HCT116 (cell line): ENCODE measurements at regions not wholly inside any gene's neighbourhood (a gene's known extent, or its start where the extent isn't known, plus 50 kb on each side); places are given as distances from the start of the nearest gene placed in this dataset.
"Not testable (repeated sequence)": the region's sequence is repeated elsewhere in the genome, so short reads cannot be mapped to it uniquely, and the experiment has no call there.

ENCODE experiments used
- ATAC-seq: fragments of 200-7000 bp; cut with Tn5 transposase; 2 replicates; pipeline ENCODE4 v1.9.1; 2020; ENCODE audit warnings: mild to moderate bottlenecking, moderate library complexity
- BruUV-seq: library from RNA; stranded (reverse); fragments of 400-500 nt; replicated peaks from 2 replicates; lab custom pipeline; 2021; lab: Mats Ljungman, UMichigan
- CTCF ChIA-PET: fragments of 300-600 bp; sonication (Branson Sonifier 250); formaldehyde crosslinking; loops from one replicate; lab custom pipeline; 2021; ENCODE audit warnings: antibody characterized with exemption; lab: Charles Lee
- POLR2A ChIA-PET: fragments of 300-600, 350-600 bp; sonication (Branson Sonifier 250); formaldehyde crosslinking; loops from one replicate; lab custom pipeline; 2021; ENCODE audit warnings: antibody characterized with exemption; lab: Charles Lee
- RAD21 ChIA-PET, 2 experiments: fragments of 300-600 bp; sonication (Branson Sonifier 250); formaldehyde crosslinking; loops; one replicate each; lab custom pipeline; 2023; ENCODE audit warnings: low total read pairs in 2 of 2; ENCODE audit not compliant: uncharacterized antibody in 2 of 2, unreplicated experiment in 2 of 2, low non-redundant PET in 1 of 2; lab: Charles Lee
- DNase-seq: peaks from one replicate; pipeline ENCODE4 v3.0.0-alpha.2; 2010; ENCODE audit warnings: low read depth, low spot score
- H2AFZ ChIP-seq: fragments of 200-600 bp; shearing (Covaris generic), sonication (generic); 2 replicates; pipeline ENCODE4 v1.6.1; 2017; ENCODE audit warnings: low read depth, mixed run types, mixed read lengths, antibody characterized with exemption, low read length; ENCODE audit not compliant: poor library complexity, severe bottlenecking
- H3K27ac ChIP-seq: 2 replicates; pipeline ENCODE4 v1.5.1; 2012; ENCODE audit warnings: low read depth, low read length
- H3K27me3 ChIP-seq: fragments of 200-600 bp; sonication (generic); 2 replicates; pipeline ENCODE4 v1.6.1; 2016; ENCODE audit warnings: mixed run types, low read length, mixed read lengths; ENCODE audit not compliant: insufficient read depth
- H3K36me3 ChIP-seq, 2 experiments: fragments of 200-500 bp in 1 of 2; fragments of 200-600 bp in 1 of 2; sonication (Bioruptor generic) in 1 of 2; sonication (generic) in 1 of 2; 2 replicates each; pipeline versions ENCODE4 v1.5.1 to v1.6.1; 2014 to 2016; ENCODE audit warnings: low read length in 2 of 2, inconsistent platforms in 1 of 2, mixed read lengths in 1 of 2, mixed run types in 1 of 2; ENCODE audit not compliant: insufficient read depth in 2 of 2, control insufficient read depth in 1 of 2
- H3K4me1 ChIP-seq, 2 experiments: fragments of 200-600 bp in 1 of 2; sonication (generic) in 1 of 2; 2 replicates each; pipeline versions ENCODE4 v1.5.1 to v1.6.1; 2012 to 2017; ENCODE audit warnings: low read length in 2 of 2, inconsistent platforms in 1 of 2, mild to moderate bottlenecking in 1 of 2, mixed read lengths in 1 of 2, mixed run types in 1 of 2, moderate library complexity in 1 of 2; ENCODE audit not compliant: insufficient read depth in 2 of 2, control insufficient read depth in 1 of 2
- H3K4me2 ChIP-seq: fragments of 200-600 bp; sonication (generic); 2 replicates; pipeline ENCODE4 v1.6.1; 2017; ENCODE audit warnings: mixed run types, low read length, mixed read lengths
- H3K4me3 ChIP-seq, 2 experiments: fragments of 200-600 bp in 1 of 2; sonication (generic) in 1 of 2; replicated peaks in 1 of 2; 2 replicates each; pipeline ENCODE4 v1.5.1; 2011 to 2016; ENCODE audit warnings: low read length in 2 of 2, control low read depth in 1 of 2, low read depth in 1 of 2, mild to moderate bottlenecking in 1 of 2, mixed read lengths in 1 of 2, mixed run types in 1 of 2
- H3K79me2 ChIP-seq: fragments of 200-600 bp; sonication (generic); 2 replicates; pipeline ENCODE4 v1.6.1; 2017; ENCODE audit warnings: mild to moderate bottlenecking, mixed run types, low read length, moderate library complexity, mixed read lengths; ENCODE audit not compliant: insufficient read depth
- H3K9ac ChIP-seq: fragments of 200-600 bp; sonication (generic); 2 replicates; pipeline ENCODE4 v1.6.1; 2016; ENCODE audit warnings: low read length, mixed read lengths
- H3K9me2 ChIP-seq: fragments of 200-600 bp; sonication (generic), shearing (Covaris generic); 2 replicates; pipeline ENCODE4 v1.6.1; 2017; ENCODE audit warnings: mixed run types, mild to moderate bottlenecking, moderate library complexity; ENCODE audit not compliant: insufficient read depth
- H3K9me3 ChIP-seq, 2 experiments: fragments of 200-500 bp in 1 of 2; fragments of 200-600 bp in 1 of 2; sonication (Bioruptor generic) in 1 of 2; sonication (generic) in 1 of 2; 2 replicates each; pipeline ENCODE4 v1.6.1; 2014 to 2017; ENCODE audit warnings: low read length in 2 of 2, mixed read lengths in 2 of 2, inconsistent platforms in 1 of 2, low read depth in 1 of 2, mild to moderate bottlenecking in 1 of 2, mixed run types in 1 of 2, moderate library complexity in 1 of 2; ENCODE audit not compliant: control insufficient read depth in 1 of 2, insufficient read depth in 1 of 2
- H4K20me1 ChIP-seq: fragments of 200-600 bp; sonication (generic), shearing (Covaris generic); 2 replicates; pipeline ENCODE4 v1.6.1; 2017; ENCODE audit warnings: mixed run types, mild to moderate bottlenecking, moderate library complexity; ENCODE audit not compliant: insufficient read depth
- CTCF ChIP-seq, 3 experiments: fragments of 200-600 bp in 1 of 3; sonication (generic) in 1 of 3; IDR thresholded peaks in 2 of 3; conservative IDR thresholded peaks in 1 of 3; 2 replicates each; pipeline ENCODE4 v1.5.1; 2012 to 2017; ENCODE audit warnings: low read depth in 2 of 3, low read length in 2 of 3, antibody characterized with exemption in 1 of 3, borderline replicate concordance in 1 of 3, control low read depth in 1 of 3, mild to moderate bottlenecking in 1 of 3, mixed read lengths in 1 of 3, mixed run types in 1 of 3, moderate library complexity in 1 of 3; ENCODE audit not compliant: insufficient read depth in 1 of 3
- FOSL1 ChIP-seq: IDR thresholded peaks from 2 replicates; pipeline ENCODE4 v1.6.1; 2012; ENCODE audit warnings: low read depth
- JUND ChIP-seq: IDR thresholded peaks from 2 replicates; pipeline ENCODE4 v1.6.1; 2012
- MAX ChIP-seq: IDR thresholded peaks from 2 replicates; pipeline ENCODE4 v1.6.1; 2012
- ZBTB33 ChIP-seq: IDR thresholded peaks from 2 replicates; pipeline ENCODE4 v1.6.1; 2011; ENCODE audit warnings: mild to moderate bottlenecking, low read length, moderate library complexity; ENCODE audit not compliant: insufficient replicate concordance; ENCODE audit errors: extremely low read depth
- intact Hi-C: fragments of 100-400 bp; cut with micrococcal nuclease; formaldehyde crosslinking; loops from 2 replicates; pipeline ENCODE4 v1.10.0; 2022

- Histone ChIP-seq H3K9me3 (no peaks in the 10 kb centered on the region), H3K27me3 (0 out of 2 replicates have a peak, but pooled peaks cover 24% of the 10 kb centered on the region), H3K27ac (no peak overlapping the region), H3K4me1 (no peaks in the 10 kb centered on the region), H3K9me2 (no peaks in the 10 kb centered on the region), H3K4me3 (no peak overlapping the region), H2AFZ (no peak overlapping the region), H4K20me1 (no peaks in the 10 kb centered on the region), H3K36me3 (no peaks in the 10 kb centered on the region), H3K4me2 (no peak overlapping the region), H3K79me2 (no peaks in the 10 kb centered on the region), H3K9ac (no peak overlapping the region)
- CTCF ChIA-PET, result no interaction called here
- POLR2A ChIA-PET, result no interaction called here
- RAD21 ChIA-PET, result no interaction called here
- BruUV-seq, result no TSS peak
- intact Hi-C loops, result no loop called here
- TF ChIP-seq JUND, result no peak
- DNase-seq (no peak), ATAC-seq (no peak)
These were observed 316.4 kb upstream of the RNF32 start for GRCh38 chr7:156324201-156324600.

GRCh38 chr7:156321430-156321829, 319.1 kb upstream of the RNF32 start:
- H3K9ac ChIP-seq, POLR2A ChIA-PET, H3K27me3 ChIP-seq, H4K20me1 ChIP-seq, RAD21 ChIA-PET, BruUV-seq, H3K27ac ChIP-seq, H3K79me2 ChIP-seq, DNase-seq, H3K4me3 ChIP-seq, CTCF ChIA-PET, H3K4me1 ChIP-seq, ATAC-seq, H3K4me2 ChIP-seq, H2AFZ ChIP-seq, H3K9me3 ChIP-seq, H3K36me3 ChIP-seq, intact Hi-C loops, H3K9me2 ChIP-seq: not testable (repeated sequence)

GRCh38 chr7:156318926-156319325, 321.6 kb upstream of the RNF32 start:
- intact Hi-C loops, result no loop called here
- ATAC-seq, result no peak
- ChIA-PET CTCF (no interaction called here), POLR2A (no interaction called here), RAD21 (interaction anchor here in 1 of 2 experiments (0.6 kb wide), 1 partner anchor 508 kb away, joined by 4 read pairs; no protein-coding TSS in a partner anchor)
- Histone ChIP-seq H2AFZ (no peak overlapping the region), H3K4me3 (no peak overlapping the region), H3K27ac (no peak overlapping the region), H3K9ac (no peak overlapping the region), H4K20me1 (no peaks in the 10 kb centered on the region), H3K9me3 (no peaks in the 10 kb centered on the region), H3K27me3 (0 out of 2 replicates have a peak, but pooled peaks cover 6% of the 10 kb centered on the region), H3K4me1 (no peaks in the 10 kb centered on the region), H3K9me2 (no peaks in the 10 kb centered on the region), H3K36me3 (no peaks in the 10 kb centered on the region; a peak in 1 of 4 replicates), H3K4me2 (no peak overlapping the region), H3K79me2 (no peaks in the 10 kb centered on the region)
- TF ChIP-seq JUND, result no peak
- no peak for TF ChIP-seq MAX
- no peak for TF ChIP-seq FOSL1
- no peak for TF ChIP-seq ZBTB33
- TF ChIP-seq CTCF (IDR thresholded peaks at IDR 0.05 in 2 of 3, conservative IDR thresholded peaks at IDR 0.05 in 1 of 3; ENCODE audit: borderline replicate concordance in 1 of 3, insufficient read depth in 1 of 3, low read depth in 2 of 3, low read length in 2 of 3), result no peak
- no peak for DNase-seq
- no TSS peak for BruUV-seq
